ENCODE measurements at regions not wholly inside any gene's neighbourhood (a gene's known extent, or its start where the extent isn't known, plus 50 kb on each side); places are given as distances from the start of the nearest gene placed in this dataset.

DNA sequence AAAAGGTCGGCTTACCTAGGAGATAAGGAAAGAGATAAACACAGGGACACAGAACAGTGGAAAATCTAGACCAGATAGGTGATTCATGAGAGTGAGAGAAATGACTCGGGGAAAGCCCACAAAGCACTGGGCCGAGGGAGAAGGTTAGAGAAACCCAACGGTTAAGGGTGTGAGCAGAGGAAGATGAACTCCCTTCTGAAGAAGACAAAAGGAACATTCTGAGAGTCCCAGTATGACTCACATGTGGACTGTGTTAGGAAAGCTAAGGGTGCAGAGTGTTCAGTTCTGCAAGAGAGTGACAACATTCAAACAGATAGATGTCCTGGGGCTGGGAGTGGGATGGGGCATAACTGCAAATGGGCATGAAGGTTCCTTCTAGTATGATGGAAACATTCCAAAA lies 83.0 kb downstream of the CNTN3 start:
- TF ChIP-seq, protein P1, sequence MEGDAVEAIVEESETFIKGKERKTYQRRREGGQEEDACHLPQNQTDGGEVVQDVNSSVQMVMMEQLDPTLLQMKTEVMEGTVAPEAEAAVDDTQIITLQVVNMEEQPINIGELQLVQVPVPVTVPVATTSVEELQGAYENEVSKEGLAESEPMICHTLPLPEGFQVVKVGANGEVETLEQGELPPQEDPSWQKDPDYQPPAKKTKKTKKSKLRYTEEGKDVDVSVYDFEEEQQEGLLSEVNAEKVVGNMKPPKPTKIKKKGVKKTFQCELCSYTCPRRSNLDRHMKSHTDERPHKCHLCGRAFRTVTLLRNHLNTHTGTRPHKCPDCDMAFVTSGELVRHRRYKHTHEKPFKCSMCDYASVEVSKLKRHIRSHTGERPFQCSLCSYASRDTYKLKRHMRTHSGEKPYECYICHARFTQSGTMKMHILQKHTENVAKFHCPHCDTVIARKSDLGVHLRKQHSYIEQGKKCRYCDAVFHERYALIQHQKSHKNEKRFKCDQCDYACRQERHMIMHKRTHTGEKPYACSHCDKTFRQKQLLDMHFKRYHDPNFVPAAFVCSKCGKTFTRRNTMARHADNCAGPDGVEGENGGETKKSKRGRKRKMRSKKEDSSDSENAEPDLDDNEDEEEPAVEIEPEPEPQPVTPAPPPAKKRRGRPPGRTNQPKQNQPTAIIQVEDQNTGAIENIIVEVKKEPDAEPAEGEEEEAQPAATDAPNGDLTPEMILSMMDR (optimal IDR thresholded peaks at IDR 0.05 in 1 of 3, IDR thresholded peaks at IDR 0.05 in 1 of 3, conservative IDR thresholded peaks at IDR 0.05 in 1 of 3; ENCODE audit: extremely low read depth in 1 of 3, insufficient read depth in 2 of 3, low read length in 3 of 3): no peak
- no peak for TF ChIP-seq EZH2 (IDR thresholded peaks at IDR 0.05; ENCODE audit: low read length)
